H1 (cell line): ENCODE measurements at regions not wholly inside any gene's neighbourhood (a gene's known extent, or its start where the extent isn't known, plus 50 kb on each side); places are given as distances from the start of the nearest gene placed in this dataset.

Experiments
- CTCF ChIA-PET: fragments of 300-600 bp; sonication (Branson Sonifier 250); formaldehyde crosslinking; loops from one replicate; lab custom pipeline; 2021; ENCODE audit not compliant: partially characterized antibody; lab: Charles Lee
- POLR2A ChIA-PET: fragments of 300-600 bp; sonication (Branson Sonifier 250); formaldehyde crosslinking; loops from one replicate; lab custom pipeline; 2021; ENCODE audit warnings: inconsistent platforms; ENCODE audit not compliant: partially characterized antibody; lab: Charles Lee
- DNase-seq, 2 experiments: peaks; one replicate each; pipeline versions ENCODE4 v3.0.0 to v3.0.0-alpha.2; 2010 to 2022; ENCODE audit warnings: low spot score in 2 of 2, low read depth in 1 of 2, mixed read lengths in 1 of 2
- FAIRE-seq: peaks from 2 replicates; lab custom pipeline; 2011; peaks lifted over from hg19 to GRCh38; lab: Jason Lieb, UNC
- H2AFZ ChIP-seq: 2 replicates; pipeline ENCODE4 v1.8.1; 2012; ENCODE audit warnings: low read length, inconsistent platforms
- H2AK5ac ChIP-seq: 2 replicates; pipeline ENCODE4 v1.6.1; 2013; ENCODE audit warnings: low read depth, low read length
- H2BK120ac ChIP-seq: replicated peaks from 2 replicates; pipeline ENCODE3; 2013; ENCODE audit warnings: low read depth, low read length, inconsistent platforms
- H2BK12ac ChIP-seq: 2 replicates; pipeline ENCODE4 v1.6.1; 2013; ENCODE audit warnings: low read depth, low read length
- H2BK15ac ChIP-seq: 2 replicates; pipeline ENCODE4 v1.6.1; 2013; ENCODE audit warnings: low read length
- H2BK20ac ChIP-seq: 2 replicates; pipeline ENCODE4 v1.6.1; 2013; ENCODE audit warnings: low read length
- H2BK5ac ChIP-seq: 2 replicates; pipeline ENCODE4 v1.6.1; 2013; ENCODE audit warnings: low read depth, low read length
- H3K14ac ChIP-seq: 2 replicates; pipeline ENCODE4 v1.6.1; 2013; ENCODE audit warnings: inconsistent platforms; ENCODE audit not compliant: insufficient read length
- H3K18ac ChIP-seq: 2 replicates; pipeline ENCODE4 v1.6.1; 2013; ENCODE audit warnings: low read length; ENCODE audit errors: extremely low read depth
- H3K23ac ChIP-seq: 2 replicates; pipeline ENCODE4 v1.6.1; 2013; ENCODE audit warnings: inconsistent platforms; ENCODE audit not compliant: insufficient read length
- H3K23me2 ChIP-seq: 2 replicates; pipeline ENCODE4 v1.6.1; 2013; ENCODE audit warnings: low read depth, low read length
- H3K27ac ChIP-seq: 2 replicates; pipeline ENCODE4 v1.6.1; 2011; ENCODE audit warnings: low read depth, low read length, inconsistent platforms
- H3K27me3 ChIP-seq, 4 experiments: replicated peaks in 1 of 4; 1 replicate in 1 of 4; 2 replicates in 3 of 4; pipeline versions ENCODE4 v1.6.1 to v1.8.1; 2011 to 2013; ENCODE audit warnings: low read length in 3 of 4, mild to moderate bottlenecking in 3 of 4, inconsistent platforms in 2 of 4, mixed read lengths in 2 of 4, moderate library complexity in 1 of 4; ENCODE audit not compliant: control insufficient read depth in 3 of 4, insufficient read depth in 3 of 4; ENCODE audit errors: extremely low read depth in 1 of 4
- H3K36me3 ChIP-seq, 4 experiments: 2 replicates each; pipeline versions ENCODE4 v1.6.1 to v1.8.1; 2011 to 2013; ENCODE audit warnings: mild to moderate bottlenecking in 4 of 4, low read length in 3 of 4, moderate library complexity in 2 of 4, control low read depth in 1 of 4, inconsistent platforms in 1 of 4; ENCODE audit not compliant: insufficient read depth in 4 of 4, control insufficient read depth in 2 of 4
- H3K4ac ChIP-seq: replicated peaks from 2 replicates; pipeline ENCODE3; 2013; ENCODE audit warnings: low read length, low read depth, mixed read lengths, inconsistent platforms; ENCODE audit not compliant: insufficient read length
- H3K4me1 ChIP-seq, 4 experiments: replicated peaks in 1 of 4; 1 replicate in 1 of 4; 2 replicates in 3 of 4; pipeline versions ENCODE4 v1.6.1 to v1.8.1; 2011 to 2013; ENCODE audit warnings: low read length in 3 of 4, inconsistent platforms in 2 of 4, mixed read lengths in 1 of 4; ENCODE audit not compliant: insufficient read depth in 4 of 4, control insufficient read depth in 3 of 4
- H3K4me2 ChIP-seq, 2 experiments: 2 replicates each; pipeline versions ENCODE4 v1.6.1 to v1.8.1; 2011 to 2013; ENCODE audit warnings: low read depth in 2 of 2, low read length in 2 of 2, control low read depth in 1 of 2, inconsistent platforms in 1 of 2, mild to moderate bottlenecking in 1 of 2; ENCODE audit not compliant: insufficient read depth in 1 of 2
- H3K4me3 ChIP-seq, 4 experiments: fragments of 200-600, 300-600 bp in 1 of 4; sonication (generic), shearing (Covaris generic), sonication (Bioruptor Twin) in 1 of 4; 2 replicates each; pipeline versions ENCODE4 v1.5.1 to v1.8.1; 2011 to 2016; ENCODE audit warnings: low read length in 4 of 4, low read depth in 3 of 4, control low read depth in 2 of 4, inconsistent platforms in 2 of 4, mild to moderate bottlenecking in 2 of 4, mixed read lengths in 1 of 4, moderate library complexity in 1 of 4; ENCODE audit not compliant: insufficient read depth in 2 of 4; ENCODE audit errors: extremely low read depth in 1 of 4
- H3K56ac ChIP-seq: replicated peaks from 2 replicates; pipeline ENCODE3; 2013; ENCODE audit warnings: low read depth, mild to moderate bottlenecking, mixed read lengths, low read length, inconsistent platforms; ENCODE audit not compliant: insufficient read length
- H3K79me1 ChIP-seq: 2 replicates; pipeline ENCODE4 v1.6.1; 2013; ENCODE audit warnings: low read depth, low read length, control low read depth
- H3K79me2 ChIP-seq, 2 experiments: 2 replicates each; pipeline versions ENCODE4 v1.6.1 to v1.8.1; 2012 to 2013; ENCODE audit warnings: low read length in 2 of 2, mild to moderate bottlenecking in 2 of 2, inconsistent platforms in 1 of 2; ENCODE audit not compliant: insufficient read depth in 2 of 2, control insufficient read depth in 1 of 2
- H3K9ac ChIP-seq, 4 experiments: replicated peaks in 1 of 4; 1 replicate in 1 of 4; 2 replicates in 3 of 4; pipeline versions ENCODE4 v1.6.1 to v1.8.1; 2011 to 2013; ENCODE audit warnings: low read depth in 3 of 4, low read length in 3 of 4, control low read depth in 2 of 4, mild to moderate bottlenecking in 2 of 4, moderate library complexity in 2 of 4, inconsistent platforms in 1 of 4; ENCODE audit errors: extremely low read depth in 1 of 4
- H3K9me3 ChIP-seq, 2 experiments: 2 replicates each; pipeline versions ENCODE4 v1.6.1 to v1.8.1; 2012 to 2013; ENCODE audit warnings: mild to moderate bottlenecking in 2 of 2, moderate library complexity in 2 of 2, control low read depth in 1 of 2, inconsistent platforms in 1 of 2, low read depth in 1 of 2, low read length in 1 of 2, mixed read lengths in 1 of 2; ENCODE audit not compliant: insufficient read depth in 2 of 2
- H4K20me1 ChIP-seq, 2 experiments: replicated peaks in 1 of 2; 2 replicates each; pipeline versions ENCODE3 to v1.8.1; 2011 to 2013; ENCODE audit warnings: inconsistent platforms in 2 of 2, low read length in 2 of 2, mild to moderate bottlenecking in 1 of 2; ENCODE audit not compliant: insufficient read depth in 2 of 2, control insufficient read depth in 1 of 2
- H4K5ac ChIP-seq: 2 replicates; pipeline ENCODE4 v1.6.1; 2013; ENCODE audit warnings: low read length, low read depth, mixed read lengths, inconsistent platforms; ENCODE audit not compliant: insufficient read length
- H4K8ac ChIP-seq: 2 replicates; pipeline ENCODE4 v1.8.0; 2013; ENCODE audit warnings: mild to moderate bottlenecking, moderate library complexity, low read length, inconsistent platforms; ENCODE audit not compliant: insufficient read depth; ENCODE audit errors: extremely low read depth
- H4K91ac ChIP-seq: replicated peaks from 2 replicates; pipeline ENCODE3; 2013; ENCODE audit warnings: low read length, mixed read lengths, inconsistent platforms; ENCODE audit not compliant: insufficient read length
- ATF3 ChIP-seq: IDR thresholded peaks from 2 replicates; pipeline ENCODE4 v1.6.1; 2011; ENCODE audit warnings: low read depth, mild to moderate bottlenecking, low read length; ENCODE audit not compliant: insufficient read depth
- BRCA1 ChIP-seq: IDR thresholded peaks from 2 replicates; pipeline ENCODE4 v1.6.1; 2012; ENCODE audit warnings: low read depth, low read length, improper control_type of control experiment
- CREB1 ChIP-seq: IDR thresholded peaks from 2 replicates; pipeline ENCODE4 v1.6.1; 2012; ENCODE audit warnings: inconsistent platforms
- CTBP2 ChIP-seq: IDR thresholded peaks from 2 replicates; pipeline ENCODE4 v1.7.0; 2011; ENCODE audit warnings: borderline replicate concordance, mild to moderate bottlenecking, moderate library complexity, mixed read lengths, low read length; ENCODE audit not compliant: insufficient read depth, insufficient read length
- CTCF ChIP-seq, 3 experiments: IDR thresholded peaks; 1 replicate in 2 of 3; 2 replicates in 1 of 3; pipeline versions ENCODE4 v1.5.1 to v1.6.1; 2011; ENCODE audit warnings: low read length in 3 of 3, mild to moderate bottlenecking in 3 of 3, inconsistent platforms in 2 of 3, low read depth in 1 of 3, moderate library complexity in 1 of 3; ENCODE audit not compliant: insufficient read depth in 1 of 3; ENCODE audit errors: control extremely low read depth in 1 of 3
- EZH2 ChIP-seq: fragments of 200-600 bp; sonication (generic); IDR thresholded peaks from 2 replicates; pipeline ENCODE4 v1.7.1; 2012; ENCODE audit warnings: low read depth, mild to moderate bottlenecking, moderate library complexity, low read length, inconsistent platforms; ENCODE audit not compliant: severe bottlenecking
- KDM4A ChIP-seq: IDR thresholded peaks from one replicate; pipeline ENCODE4 v1.7.1; 2012; ENCODE audit warnings: low read depth, mild to moderate bottlenecking, moderate library complexity, low read length, inconsistent platforms; ENCODE audit not compliant: severe bottlenecking
- MAFK ChIP-seq: IDR thresholded peaks from 2 replicates; pipeline ENCODE4 v1.6.1; 2012; ENCODE audit warnings: low read depth, mild to moderate bottlenecking, improper control_type of control experiment, low read length
- PHF8 ChIP-seq: fragments of 200-600 bp; sonication (generic); conservative IDR thresholded peaks from 2 replicates; pipeline ENCODE4 v1.7.1; 2012; ENCODE audit warnings: low read depth, mild to moderate bottlenecking, inconsistent platforms, low read length, moderate library complexity
- SIX5 ChIP-seq: IDR thresholded peaks from 2 replicates; pipeline ENCODE4 v1.6.1; 2011; ENCODE audit warnings: mild to moderate bottlenecking, low read depth, low read length
- SUZ12 ChIP-seq: fragments of 200-600 bp; sonication (generic); IDR thresholded peaks from 2 replicates; pipeline ENCODE4 v1.6.1; 2012; ENCODE audit warnings: mild to moderate bottlenecking, inconsistent platforms, low read length, moderate library complexity, mixed read lengths
- TAF1 ChIP-seq: IDR thresholded peaks from 2 replicates; pipeline ENCODE4 v1.6.1; 2011; ENCODE audit warnings: mild to moderate bottlenecking, low read depth, low read length
- WGBS, 2 experiments: shearing (Covaris generic) in 1 of 2; methylation state at CpG; one replicate each; pipeline versions ENCODE4 v1.1.6 to v1.1.7; 2013 to 2015; ENCODE audit warnings: low lambda C conversion rate in 2 of 2, mixed read lengths in 2 of 2, inconsistent platforms in 1 of 2, low coverage in 1 of 2, missing lambda C conversion rate in 1 of 2; ENCODE audit not compliant: insufficient replicate concordance in 2 of 2, insufficient coverage in 1 of 2, insufficient read length in 1 of 2; ENCODE audit errors: extremely low coverage in 1 of 2, missing lambda C conversion rate in 1 of 2; 5-methylcytosine and 5-hydroxymethylcytosine counted together

- Histone ChIP-seq H3K27me3 (no peaks in the 10 kb centered on the region), H3K23me2 (no peaks in the 10 kb centered on the region), H3K56ac (no peak overlapping the region), H2BK15ac (no peak overlapping the region), H3K23ac (no peak overlapping the region), H3K79me1 (no peaks in the 10 kb centered on the region), H3K36me3 (no peaks in the 10 kb centered on the region), H3K18ac (no peak overlapping the region), H3K4me1 (no peaks in the 10 kb centered on the region), H2BK120ac (no peak overlapping the region), H3K27ac (no peak overlapping the region), H4K5ac (no peak overlapping the region), H2BK12ac (no peak overlapping the region), H3K9me3 (no peaks in the 10 kb centered on the region), H3K4me2 (no peak overlapping the region), H4K91ac (no peak overlapping the region), H3K79me2 (no peaks in the 10 kb centered on the region), H2BK20ac (no peak overlapping the region), H4K20me1 (no peaks in the 10 kb centered on the region), H2AK5ac (no peak overlapping the region), H4K8ac (no peak overlapping the region), H2AFZ (no peak overlapping the region), H3K14ac (no peak overlapping the region), H3K9ac (no peak overlapping the region; a peak in 1 of 7 replicates), H2BK5ac (no peak overlapping the region), H3K4me3 (no peak overlapping the region), H3K4ac (no peak overlapping the region)
- POLR2A ChIA-PET, result no interaction called here
- FAIRE-seq, result no peak
- DNase-seq, result no peak
- WGBS, 2 experiments, result 93% methylated on average over 3 of the region's 3 CpGs; no CpG with 5 or more reads in 1 of the 2 experiments
- CTCF ChIA-PET, result interaction anchor here (1.3 kb wide), 1 partner anchor 60 kb away, joined by 4 read pairs; no protein-coding TSS in a partner anchor
- TF ChIP-seq SIX5, result no peak
- no peak for TF ChIP-seq CTBP2
- TF ChIP-seq SUZ12, result no peak
- no peak for TF ChIP-seq ATF3
- no peak for TF ChIP-seq CREB1
- TF ChIP-seq EZH2, result no peak
- TF ChIP-seq KDM4A, result no peak
- TF ChIP-seq CTCF (IDR thresholded peaks at IDR 0.05; ENCODE audit: control extremely low read depth in 1 of 3, insufficient read depth in 1 of 3, low read depth in 1 of 3, low read length in 3 of 3), result no peak
- no peak for TF ChIP-seq MAFK
- TF ChIP-seq TAF1, result no peak
- TF ChIP-seq BRCA1, result no peak
- TF ChIP-seq PHF8, result no peak
Measured at GRCh38 chr6:169079650-169080049, 174.0 kb downstream of the THBS2 start.
